HG03135 (cell line): ENCODE measurements at regions not wholly inside any gene's neighbourhood (a gene's known extent, or its start where the extent isn't known, plus 50 kb on each side); places are given as distances from the start of the nearest gene placed in this dataset.
"Not testable (repeated sequence)": the region's sequence is repeated elsewhere in the genome, so short reads cannot be mapped to it uniquely, and the experiment has no call there.

Experiments used
- ATAC-seq: cut with Tn5 transposase; IDR thresholded peaks from one replicate; pipeline ENCODE4 v1.9.1; 2021; ENCODE audit warnings: mild to moderate bottlenecking, moderate library complexity; ENCODE audit not compliant: unreplicated experiment

- ATAC-seq = no peak
These were observed 140.0 kb upstream of the SERTAD2 start for GRCh38 chr2:64793701-64794100.

GRCh38 chr2:64794426-64794995 lies 140.8 kb upstream of the SERTAD2 start:
- ATAC-seq = no peak

- no peak for ATAC-seq
These were observed 141.4 kb upstream of the SERTAD2 start for GRCh38 chr2:64795024-64795592.

GRCh38 chr2:64796926-64797325 lies 143.2 kb upstream of the SERTAD2 start:
- ATAC-seq = no peak

- ATAC-seq = no peak
These were observed 144.3 kb upstream of the SERTAD2 start for GRCh38 chr2:64797881-64798575.

- ATAC-seq = no peak
These were observed 146.0 kb upstream of the SERTAD2 start for GRCh38 chr2:64799592-64800252.

GRCh38 chr2:64803776-64804175 lies 150.1 kb upstream of the SERTAD2 start:
- no peak for ATAC-seq

GRCh38 chr2:64804651-64805050 lies 150.9 kb upstream of the SERTAD2 start:
- ATAC-seq = no peak

- no peak for ATAC-seq
These were observed 153.7 kb upstream of the SERTAD2 start for GRCh38 chr2:64807417-64807816.

- no peak for ATAC-seq
These were observed 154.4 kb upstream of the SERTAD2 start for GRCh38 chr2:64808092-64808491.

- no peak for ATAC-seq
These were observed 155.0 kb upstream of the SERTAD2 start for GRCh38 chr2:64808754-64809153.

- ATAC-seq = no peak
These were observed 155.5 kb upstream of the SERTAD2 start for GRCh38 chr2:64809216-64809615.

- no peak for ATAC-seq
These were observed 158.6 kb upstream of the SERTAD2 start for GRCh38 chr2:64812285-64812684.

GRCh38 chr2:64814007-64814406 lies 160.3 kb upstream of the SERTAD2 start:
- no peak for ATAC-seq

- ATAC-seq = not testable (repeated sequence)
These were observed 162.8 kb upstream of the SERTAD2 start for GRCh38 chr2:64816526-64816925.

GRCh38 chr2:64817453-64817852 lies 163.7 kb upstream of the SERTAD2 start:
- ATAC-seq = no peak

GRCh38 chr2:64818664-64819060 lies 164.9 kb upstream of the SERTAD2 start:
- no peak for ATAC-seq

GRCh38 chr2:64819361-64819760 lies 165.6 kb upstream of the SERTAD2 start:
- peak; percentile 8 for ATAC-seq

GRCh38 chr2:64819774-64820688 lies 166.3 kb upstream of the SERTAD2 start:
- peak; percentile 76 for ATAC-seq

- no peak for ATAC-seq
These were observed 167.2 kb upstream of the SERTAD2 start for GRCh38 chr2:64820901-64821300.

GRCh38 chr2:64823794-64824193 lies 165.4 kb upstream of the SLC1A4 start:
- no peak for ATAC-seq
